ENCODE measurements at regions not wholly inside any gene's neighbourhood (a gene's known extent, or its start where the extent isn't known, plus 50 kb on each side); places are given as distances from the start of the nearest gene placed in this dataset.

DNA sequence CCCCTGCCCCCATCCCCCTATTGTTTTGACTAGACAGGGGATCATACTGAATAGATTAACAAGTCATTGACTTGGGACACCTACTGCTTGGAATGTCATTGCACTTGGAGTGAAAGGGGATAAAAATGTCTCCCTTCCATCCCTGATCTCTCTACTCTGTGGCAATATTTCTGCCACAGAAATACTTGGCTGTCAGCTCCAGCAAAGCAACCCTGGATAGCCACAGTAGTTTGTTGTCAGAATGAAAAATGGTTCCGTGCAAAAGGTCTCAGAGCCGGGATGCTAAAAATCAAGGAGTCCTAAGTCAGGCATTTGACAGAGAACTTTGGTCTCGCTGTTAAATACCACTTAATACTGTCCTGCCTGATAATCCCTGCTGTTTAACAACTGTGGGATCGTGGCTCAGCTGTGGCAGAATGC lies 722.0 kb upstream of the SOX9 start:
- Mint-ChIP-seq H3K4me3 (no peak overlapping the region), H3K9me3 (peaks cover 5% of the 10 kb centered on the region), H3K36me3 (ENCODE audit: low read depth) (no peaks in the 10 kb centered on the region), H3K27ac (no peak overlapping the region), H3K27me3 (no peaks in the 10 kb centered on the region), H3K4me1 (ENCODE audit: low read depth) (no peaks in the 10 kb centered on the region)
- DNase-seq, result no peak
- ChIA-PET POLR2A (no interaction called here), CTCF (no interaction called here)
- TF ChIP-seq, protein P1, sequence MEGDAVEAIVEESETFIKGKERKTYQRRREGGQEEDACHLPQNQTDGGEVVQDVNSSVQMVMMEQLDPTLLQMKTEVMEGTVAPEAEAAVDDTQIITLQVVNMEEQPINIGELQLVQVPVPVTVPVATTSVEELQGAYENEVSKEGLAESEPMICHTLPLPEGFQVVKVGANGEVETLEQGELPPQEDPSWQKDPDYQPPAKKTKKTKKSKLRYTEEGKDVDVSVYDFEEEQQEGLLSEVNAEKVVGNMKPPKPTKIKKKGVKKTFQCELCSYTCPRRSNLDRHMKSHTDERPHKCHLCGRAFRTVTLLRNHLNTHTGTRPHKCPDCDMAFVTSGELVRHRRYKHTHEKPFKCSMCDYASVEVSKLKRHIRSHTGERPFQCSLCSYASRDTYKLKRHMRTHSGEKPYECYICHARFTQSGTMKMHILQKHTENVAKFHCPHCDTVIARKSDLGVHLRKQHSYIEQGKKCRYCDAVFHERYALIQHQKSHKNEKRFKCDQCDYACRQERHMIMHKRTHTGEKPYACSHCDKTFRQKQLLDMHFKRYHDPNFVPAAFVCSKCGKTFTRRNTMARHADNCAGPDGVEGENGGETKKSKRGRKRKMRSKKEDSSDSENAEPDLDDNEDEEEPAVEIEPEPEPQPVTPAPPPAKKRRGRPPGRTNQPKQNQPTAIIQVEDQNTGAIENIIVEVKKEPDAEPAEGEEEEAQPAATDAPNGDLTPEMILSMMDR (IDR thresholded peaks at IDR 0.05), result no peak
- no peak for ATAC-seq
- intact Hi-C loops (cut with micrococcal nuclease), result no loop called here

DNA sequence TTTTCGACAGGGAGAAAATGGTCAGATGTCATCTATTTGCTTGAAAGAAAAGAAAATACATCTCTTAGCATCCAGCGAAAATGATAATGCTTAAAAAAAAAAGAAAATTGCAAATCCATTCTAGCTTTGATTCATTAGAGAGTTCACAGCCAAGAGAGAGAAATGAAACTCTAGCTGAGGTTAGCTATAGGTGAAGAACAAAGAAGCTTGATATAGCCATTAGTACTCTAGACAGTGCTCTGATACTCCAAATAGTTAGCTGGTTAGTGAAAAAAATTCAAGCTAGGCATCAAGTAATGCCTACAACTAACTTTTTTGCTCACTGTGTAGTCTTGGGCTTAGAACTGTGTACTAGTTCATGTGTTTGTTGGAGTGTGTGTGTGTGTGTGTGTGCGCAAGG lies 721.6 kb upstream of the SOX9 start:
- no peak overlapping the region for H3K4me3 Mint-ChIP-seq
- TF ChIP-seq, protein P1 (IDR thresholded peaks at IDR 0.05), result no peak
- H3K36me3 Mint-ChIP-seq (ENCODE audit: low read depth), result no peaks in the 10 kb centered on the region
- H3K4me1 Mint-ChIP-seq (ENCODE audit: low read depth), result no peaks in the 10 kb centered on the region
- no peak overlapping the region for H3K27ac Mint-ChIP-seq
- no peaks in the 10 kb centered on the region for H3K27me3 Mint-ChIP-seq
- H3K9me3 Mint-ChIP-seq, result peaks cover 5% of the 10 kb centered on the region
- ChIA-PET CTCF (no interaction called here), POLR2A (no interaction called here)
- intact Hi-C loops (cut with micrococcal nuclease), result no loop called here
- DNase-seq, result no peak
- no peak for ATAC-seq

DNA sequence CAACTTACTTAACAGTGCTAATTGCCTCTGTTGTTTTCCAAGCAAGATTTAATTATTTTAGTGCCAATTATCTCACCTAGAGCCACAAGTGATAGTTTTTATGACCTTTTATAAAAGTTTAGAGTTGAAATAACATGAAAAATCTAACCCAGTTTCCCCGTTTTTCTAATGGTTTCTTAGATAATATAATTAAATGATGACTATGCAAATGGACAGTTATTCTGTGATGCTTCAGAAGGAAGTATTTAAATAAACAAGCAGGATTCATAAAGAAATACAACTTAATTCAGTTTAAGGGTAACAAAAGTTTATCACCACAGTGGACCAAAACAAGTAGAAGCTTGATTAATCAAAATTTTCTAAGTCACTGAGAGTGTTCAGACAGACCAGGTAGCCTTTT lies 721.2 kb upstream of the SOX9 start:
- Mint-ChIP-seq H3K4me1 (ENCODE audit: low read depth) (no peaks in the 10 kb centered on the region), H3K27ac (no peak overlapping the region), H3K4me3 (no peak overlapping the region), H3K36me3 (ENCODE audit: low read depth) (no peaks in the 10 kb centered on the region), H3K27me3 (no peaks in the 10 kb centered on the region), H3K9me3 (peaks cover 5% of the 10 kb centered on the region)
- ChIA-PET POLR2A (no interaction called here), CTCF (no interaction called here)
- DNase-seq (no peak), ATAC-seq (no peak)
- TF ChIP-seq, protein P1 (IDR thresholded peaks at IDR 0.05), result no peak
- intact Hi-C loops (cut with micrococcal nuclease), result no loop called here

DNA sequence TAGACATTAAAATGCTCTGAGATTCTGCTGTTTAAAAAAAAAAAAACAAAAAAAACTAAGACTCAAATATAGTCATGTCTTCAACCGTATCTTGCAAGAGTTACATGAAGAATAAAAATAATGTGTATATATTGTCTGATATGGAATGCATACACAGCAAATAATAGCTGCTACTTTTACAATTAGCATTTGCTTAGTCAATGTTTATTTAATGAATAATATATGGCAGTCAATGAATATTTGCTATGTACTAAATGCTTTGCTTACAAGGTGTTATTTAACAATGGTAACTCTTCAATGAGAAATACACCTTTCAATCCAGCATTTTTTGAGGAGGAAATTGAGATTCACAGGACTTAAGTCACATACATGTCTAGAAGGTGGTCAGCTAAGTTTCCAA lies 718.8 kb upstream of the SOX9 start:
- ChIA-PET POLR2A (no interaction called here), CTCF (no interaction called here)
- Mint-ChIP-seq H3K36me3 (ENCODE audit: low read depth) (no peaks in the 10 kb centered on the region), H3K4me3 (no peak overlapping the region), H3K27me3 (no peaks in the 10 kb centered on the region), H3K4me1 (ENCODE audit: low read depth) (no peaks in the 10 kb centered on the region), H3K9me3 (peaks cover 5% of the 10 kb centered on the region), H3K27ac (no peak overlapping the region)
- TF ChIP-seq, protein P1 (IDR thresholded peaks at IDR 0.05), result no peak
- ATAC-seq (no peak), DNase-seq (no peak)
- intact Hi-C loops (cut with micrococcal nuclease), result no loop called here

DNA sequence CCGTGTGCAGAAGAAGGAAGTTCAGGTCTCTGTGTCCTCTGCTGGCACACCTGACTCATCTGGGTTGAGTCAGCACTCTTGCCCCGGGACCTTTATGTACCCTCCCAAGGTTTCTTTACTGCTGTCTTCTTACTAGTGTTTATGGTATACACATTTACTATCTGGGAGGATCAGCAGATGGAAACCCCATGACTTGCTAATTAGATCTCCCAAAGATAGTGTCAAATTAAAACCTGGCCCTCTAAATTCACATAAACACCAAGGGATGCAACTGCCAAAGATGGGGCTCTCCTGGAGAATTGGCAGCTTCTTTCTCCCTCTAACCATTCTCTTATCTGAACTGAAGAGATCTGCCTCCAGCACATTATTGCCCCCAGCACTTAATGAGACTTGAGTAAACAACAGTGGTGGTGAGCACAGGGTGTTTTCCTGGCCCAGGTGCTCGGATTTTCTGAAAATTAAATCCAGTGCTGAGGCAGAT lies 718.1 kb upstream of the SOX9 start:
- Mint-ChIP-seq H3K4me1 (ENCODE audit: low read depth) (no peaks in the 10 kb centered on the region), H3K27me3 (no peaks in the 10 kb centered on the region), H3K36me3 (ENCODE audit: low read depth) (no peaks in the 10 kb centered on the region), H3K4me3 (no peak overlapping the region), H3K9me3 (peaks cover 5% of the 10 kb centered on the region), H3K27ac (no peak overlapping the region)
- no peak for ATAC-seq
- ChIA-PET CTCF (no interaction called here), POLR2A (no interaction called here)
- intact Hi-C loops (cut with micrococcal nuclease), result no loop called here
- no peak for DNase-seq
- TF ChIP-seq, protein P1 (IDR thresholded peaks at IDR 0.05), result no peak

Measured in activated CD8-positive, alpha-beta T cell treated with anti-CD3 and anti-CD28 coated beads for 36 hours (primary cell).